Fibroblast of lung (primary cell): ENCODE measurements at regions not wholly inside any gene's neighbourhood (a gene's known extent, or its start where the extent isn't known, plus 50 kb on each side); places are given as distances from the start of the nearest gene placed in this dataset.

Experiments used
- DNase-seq, 2 donors: peaks; one replicate each; pipeline versions ENCODE4 v3.0.0 to v3.0.0-alpha.2; 2010; ENCODE audit warnings: low read depth in 2 of 2
- H2AFZ ChIP-seq: 2 replicates; pipeline ENCODE4 v1.5.1; 2012; ENCODE audit warnings: low read length, control low read depth, inconsistent platforms
- H3K27ac ChIP-seq: 2 replicates; pipeline ENCODE4 v1.5.1; 2011; ENCODE audit warnings: low read length, control low read depth; ENCODE audit not compliant: insufficient read depth
- H3K27me3 ChIP-seq: 2 replicates; pipeline ENCODE4 v1.5.1; 2011; ENCODE audit warnings: mild to moderate bottlenecking, low read length; ENCODE audit not compliant: control insufficient read depth, insufficient read depth
- H3K36me3 ChIP-seq: 2 replicates; pipeline ENCODE4 v1.5.1; 2011; ENCODE audit warnings: low read length; ENCODE audit not compliant: control insufficient read depth, insufficient read depth
- H3K4me1 ChIP-seq: 2 replicates; pipeline ENCODE4 v1.5.1; 2011; ENCODE audit warnings: low read length; ENCODE audit not compliant: control insufficient read depth, insufficient read depth; ENCODE audit errors: extremely low read depth
- H3K4me2 ChIP-seq: 2 replicates; pipeline ENCODE4 v1.5.1; 2011; ENCODE audit warnings: low read length, control low read depth; ENCODE audit not compliant: insufficient read depth; ENCODE audit errors: extremely low read depth
- H3K4me3 ChIP-seq, 4 experiments: fragments of 200-600 bp in 1 of 4; sonication (generic) in 1 of 4; replicated peaks in 1 of 4; 2 replicates each; pipeline ENCODE4 v1.5.1; 2011 to 2016; ENCODE audit warnings: low read length in 4 of 4, low read depth in 3 of 4, mild to moderate bottlenecking in 3 of 4, control low read depth in 2 of 4, inconsistent platforms in 1 of 4, mixed read lengths in 1 of 4; ENCODE audit not compliant: insufficient read depth in 1 of 4; ENCODE audit errors: control extremely low read depth in 1 of 4
- H3K79me2 ChIP-seq: 2 replicates; pipeline ENCODE4 v1.5.1; 2012; ENCODE audit warnings: mild to moderate bottlenecking, low read length, inconsistent platforms; ENCODE audit not compliant: control insufficient read depth, insufficient read depth
- H3K9ac ChIP-seq: 2 replicates; pipeline ENCODE4 v1.5.1; 2011; ENCODE audit warnings: mild to moderate bottlenecking, low read length, control low read depth; ENCODE audit not compliant: insufficient read depth
- H3K9me3 ChIP-seq: 2 replicates; pipeline ENCODE4 v1.5.1; 2012; ENCODE audit warnings: low read depth, low read length; ENCODE audit not compliant: control insufficient read depth, insufficient read depth
- H4K20me1 ChIP-seq: 2 replicates; pipeline ENCODE4 v1.5.1; 2011; ENCODE audit warnings: low read length; ENCODE audit not compliant: control insufficient read depth, insufficient read depth; ENCODE audit errors: extremely low read depth
- CTCF ChIP-seq, 2 donors: IDR thresholded peaks in 1 of 2; conservative IDR thresholded peaks in 1 of 2; 1 replicate in 1 of 2; 2 replicates in 1 of 2; pipeline ENCODE4 v1.5.1; 2011 to 2012; ENCODE audit warnings: low read length in 2 of 2, control low read depth in 1 of 2, inconsistent platforms in 1 of 2, low read depth in 1 of 2, mild to moderate bottlenecking in 1 of 2
- EZH2 ChIP-seq: IDR thresholded peaks from 2 replicates; pipeline ENCODE4 v1.5.1; 2012; ENCODE audit warnings: low read length, control low read depth, mild to moderate bottlenecking; ENCODE audit errors: missing control alignments

DNA sequence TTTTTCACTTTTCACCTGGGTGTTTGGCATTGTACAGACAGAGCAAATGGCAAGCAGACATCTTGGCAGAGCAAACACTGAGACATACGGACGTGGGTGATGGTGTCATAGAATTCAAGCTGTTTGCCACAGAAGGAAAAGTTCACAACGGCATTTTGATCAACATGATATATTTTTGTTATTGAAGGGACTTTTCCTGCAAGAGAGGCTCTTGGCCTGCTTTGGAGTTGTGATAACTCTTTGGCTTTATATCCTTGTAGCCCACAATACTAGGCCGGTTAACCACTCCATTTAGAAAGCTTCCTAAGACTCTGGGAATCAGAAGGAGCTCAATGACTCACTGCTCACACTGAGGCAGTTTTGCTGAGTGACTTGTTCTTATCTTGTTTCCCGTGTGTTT is 1038.3 kb downstream of the TLE1 start:
- Histone ChIP-seq H3K27me3 (no peaks in the 10 kb centered on the region), H3K79me2 (no peaks in the 10 kb centered on the region), H3K36me3 (no peaks in the 10 kb centered on the region), H3K4me1 (no peaks in the 10 kb centered on the region), H4K20me1 (no peaks in the 10 kb centered on the region), H3K27ac (no peak overlapping the region), H3K9me3 (no peaks in the 10 kb centered on the region), H3K9ac (no peak overlapping the region), H3K4me2 (no peak overlapping the region), H2AFZ (no peak overlapping the region), H3K4me3 (no peak overlapping the region)
- peak; percentile 57 to 92 for DNase-seq
- no peak for TF ChIP-seq CTCF (conservative IDR thresholded peaks at IDR 0.05 in 1 of 2, IDR thresholded peaks at IDR 0.05 in 1 of 2; ENCODE audit: low read depth in 1 of 2, low read length in 2 of 2)
- no peak for TF ChIP-seq EZH2

GRCh38 chr9:80649496-80649895 is 1039.9 kb downstream of the TLE1 start:
- H3K36me3 ChIP-seq: no peaks in the 10 kb centered on the region
- TF ChIP-seq CTCF (conservative IDR thresholded peaks at IDR 0.05 in 1 of 2, IDR thresholded peaks at IDR 0.05 in 1 of 2; ENCODE audit: low read depth in 1 of 2, low read length in 2 of 2) (no peak), EZH2 (no peak)
- no peak overlapping the region for H2AFZ ChIP-seq
- no peak overlapping the region for H3K9ac ChIP-seq
- no peak overlapping the region for H3K4me2 ChIP-seq
- H3K9me3 ChIP-seq: no peaks in the 10 kb centered on the region
- H3K79me2 ChIP-seq: no peaks in the 10 kb centered on the region
- no peak overlapping the region for H3K27ac ChIP-seq
- H4K20me1 ChIP-seq: no peaks in the 10 kb centered on the region
- H3K27me3 ChIP-seq: no peaks in the 10 kb centered on the region
- no peak overlapping the region for H3K4me3 ChIP-seq
- H3K4me1 ChIP-seq: no peaks in the 10 kb centered on the region
- DNase-seq: no peak

GRCh38 chr9:80649001-80649420 is 1040.3 kb downstream of the TLE1 start:
- Histone ChIP-seq H3K36me3 (no peaks in the 10 kb centered on the region), H3K4me2 (no peak overlapping the region), H3K9ac (no peak overlapping the region), H3K4me3 (no peak overlapping the region), H3K27ac (no peak overlapping the region), H3K9me3 (no peaks in the 10 kb centered on the region), H4K20me1 (no peaks in the 10 kb centered on the region), H3K4me1 (no peaks in the 10 kb centered on the region), H2AFZ (no peak overlapping the region), H3K79me2 (no peaks in the 10 kb centered on the region), H3K27me3 (no peaks in the 10 kb centered on the region)
- DNase-seq: peak; percentile 90 to 97
- no peak for TF ChIP-seq EZH2
- no peak for TF ChIP-seq CTCF (conservative IDR thresholded peaks at IDR 0.05 in 1 of 2, IDR thresholded peaks at IDR 0.05 in 1 of 2; ENCODE audit: low read depth in 1 of 2, low read length in 2 of 2)
